ENCODE measurements at regions not wholly inside any gene's neighbourhood (a gene's known extent, or its start where the extent isn't known, plus 50 kb on each side); places are given as distances from the start of the nearest gene placed in this dataset.

- no peak overlapping the region for H2AFZ ChIP-seq
- no peaks in the 10 kb centered on the region for H3K79me2 ChIP-seq (ENCODE audit: low read depth)
- BruUV-seq (replicated peaks), result no TSS peak
- H3K4me2 ChIP-seq, result no peak overlapping the region
- no peaks in the 10 kb centered on the region for H3F3A ChIP-seq (ENCODE audit: insufficient read depth, low read depth)
- intact Hi-C loops (cut with micrococcal nuclease; ENCODE audit: unreplicated experiment), result no loop called here
- H3K36me3 ChIP-seq (ENCODE audit: low read depth), result no peaks in the 10 kb centered on the region
- DNase-seq, result no peak
- H3K4me1 ChIP-seq (replicated peaks; ENCODE audit: insufficient read depth), result no peaks in the 10 kb centered on the region
- H3K4me3 ChIP-seq, result no peak overlapping the region
- TF ChIP-seq EZH2 (IDR thresholded peaks at IDR 0.05; ENCODE audit: low read depth) (no peak), CTCF (conservative IDR thresholded peaks at IDR 0.05) (no peak)
- no peaks in the 10 kb centered on the region for H4K20me1 ChIP-seq (ENCODE audit: insufficient read depth)
- H3K9me2 ChIP-seq (ENCODE audit: insufficient read depth), result no peaks in the 10 kb centered on the region
- H3K9me3 ChIP-seq (ENCODE audit: insufficient read depth, low read depth), result no peaks in the 10 kb centered on the region
- ChIA-PET CTCF (no interaction called here), POLR2A (ENCODE audit: unreplicated experiment) (no interaction called here)
- no peak overlapping the region for H3K27ac ChIP-seq
- no peaks in the 10 kb centered on the region for H3K27me3 ChIP-seq (ENCODE audit: insufficient read depth, low read depth)
Observed at GRCh38 chr3:117695871-117696645, 986.5 kb downstream of the TUSC7 start.

DNA sequence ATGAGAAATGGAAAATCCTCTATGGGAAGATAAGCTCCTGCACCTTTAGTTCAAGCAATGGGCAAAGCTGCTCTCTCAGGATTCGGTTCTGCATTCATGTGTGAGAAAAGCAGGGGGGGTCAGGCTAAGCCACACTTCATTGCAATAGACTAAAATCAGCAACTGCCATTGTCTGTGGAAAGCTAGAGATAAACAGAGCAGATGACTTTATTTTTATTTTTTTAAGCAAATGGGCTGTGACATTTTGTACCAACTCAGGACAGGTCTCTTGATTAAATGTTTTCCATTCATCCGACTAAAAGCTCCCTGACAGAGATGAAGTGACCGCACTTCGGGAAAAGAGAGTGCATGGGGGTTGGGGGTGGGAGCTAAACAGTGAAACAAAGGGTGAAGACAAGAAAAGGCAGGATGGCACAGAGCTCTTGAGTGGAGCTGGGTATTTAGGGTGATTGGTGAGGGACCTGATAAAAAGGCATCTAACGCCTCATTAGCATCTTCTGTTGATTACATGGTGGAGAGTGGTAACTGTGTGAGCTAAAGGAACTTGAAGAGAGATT lies 987.4 kb downstream of the TUSC7 start:
- ChIA-PET POLR2A (ENCODE audit: unreplicated experiment) (no interaction called here), CTCF (no interaction called here)
- Histone ChIP-seq H3K9me2 (ENCODE audit: insufficient read depth) (no peaks in the 10 kb centered on the region), H3K4me1 (replicated peaks; ENCODE audit: insufficient read depth) (no peaks in the 10 kb centered on the region), H3F3A (ENCODE audit: insufficient read depth, low read depth) (no peaks in the 10 kb centered on the region), H3K9me3 (ENCODE audit: insufficient read depth, low read depth) (no peaks in the 10 kb centered on the region), H3K79me2 (ENCODE audit: low read depth) (no peaks in the 10 kb centered on the region), H3K4me2 (no peak overlapping the region), H3K4me3 (no peak overlapping the region), H3K36me3 (ENCODE audit: low read depth) (no peaks in the 10 kb centered on the region), H4K20me1 (ENCODE audit: insufficient read depth) (no peaks in the 10 kb centered on the region), H3K27me3 (ENCODE audit: insufficient read depth, low read depth) (no peaks in the 10 kb centered on the region), H2AFZ (no peak overlapping the region), H3K27ac (no peak overlapping the region)
- no peak for TF ChIP-seq CTCF (conservative IDR thresholded peaks at IDR 0.05)
- no peak for TF ChIP-seq EZH2 (IDR thresholded peaks at IDR 0.05; ENCODE audit: low read depth)
- no peak for DNase-seq
- BruUV-seq (replicated peaks), result no TSS peak
- intact Hi-C loops (cut with micrococcal nuclease; ENCODE audit: unreplicated experiment), result no loop called here

- POLR2A ChIA-PET (ENCODE audit: unreplicated experiment), result no interaction called here
- H3K4me2 ChIP-seq, result no peak overlapping the region
- H3K4me1 ChIP-seq (replicated peaks; ENCODE audit: insufficient read depth), result no peaks in the 10 kb centered on the region
- CTCF ChIA-PET, result no interaction called here
- H3K79me2 ChIP-seq (ENCODE audit: low read depth), result no peaks in the 10 kb centered on the region
- no peak overlapping the region for H2AFZ ChIP-seq
- DNase-seq, result no peak
- intact Hi-C loops (cut with micrococcal nuclease; ENCODE audit: unreplicated experiment), result no loop called here
- no peaks in the 10 kb centered on the region for H3F3A ChIP-seq (ENCODE audit: insufficient read depth, low read depth)
- no peak overlapping the region for H3K27ac ChIP-seq
- no peaks in the 10 kb centered on the region for H4K20me1 ChIP-seq (ENCODE audit: insufficient read depth)
- BruUV-seq (replicated peaks), result no TSS peak
- no peaks in the 10 kb centered on the region for H3K36me3 ChIP-seq (ENCODE audit: low read depth)
- TF ChIP-seq CTCF (conservative IDR thresholded peaks at IDR 0.05) (no peak), EZH2 (IDR thresholded peaks at IDR 0.05; ENCODE audit: low read depth) (no peak)
- H3K27me3 ChIP-seq (ENCODE audit: insufficient read depth, low read depth), result no peaks in the 10 kb centered on the region
- H3K4me3 ChIP-seq, result no peak overlapping the region
- H3K9me3 ChIP-seq (ENCODE audit: insufficient read depth, low read depth), result no peaks in the 10 kb centered on the region
- no peaks in the 10 kb centered on the region for H3K9me2 ChIP-seq (ENCODE audit: insufficient read depth)
Observed at GRCh38 chr3:117699058-117699457, 989.5 kb downstream of the TUSC7 start.

Measured in PC-9 (cell line).